ENCODE measurements at regions not wholly inside any gene's neighbourhood (a gene's known extent, or its start where the extent isn't known, plus 50 kb on each side); places are given as distances from the start of the nearest gene placed in this dataset.

DNA sequence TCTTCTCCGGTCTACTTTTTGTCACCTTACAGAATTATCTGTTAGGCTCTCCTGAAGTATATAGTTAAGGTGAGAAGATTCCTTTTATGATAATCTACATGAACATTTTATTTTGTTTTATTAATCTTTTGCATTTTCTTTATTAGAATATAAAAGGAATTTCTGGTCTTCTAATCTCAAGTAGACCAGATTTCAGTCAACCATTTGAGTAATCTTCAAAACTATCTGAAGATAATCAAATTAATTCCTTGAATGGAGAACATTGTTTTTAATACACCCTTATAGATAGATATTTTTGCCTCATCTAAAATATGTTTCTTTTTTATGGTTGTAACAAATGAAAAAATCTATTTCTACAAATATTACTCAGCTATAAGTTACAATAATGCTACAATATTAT, 381.7 kb upstream of the PCDH20 start:
- TF ChIP-seq, protein P1, sequence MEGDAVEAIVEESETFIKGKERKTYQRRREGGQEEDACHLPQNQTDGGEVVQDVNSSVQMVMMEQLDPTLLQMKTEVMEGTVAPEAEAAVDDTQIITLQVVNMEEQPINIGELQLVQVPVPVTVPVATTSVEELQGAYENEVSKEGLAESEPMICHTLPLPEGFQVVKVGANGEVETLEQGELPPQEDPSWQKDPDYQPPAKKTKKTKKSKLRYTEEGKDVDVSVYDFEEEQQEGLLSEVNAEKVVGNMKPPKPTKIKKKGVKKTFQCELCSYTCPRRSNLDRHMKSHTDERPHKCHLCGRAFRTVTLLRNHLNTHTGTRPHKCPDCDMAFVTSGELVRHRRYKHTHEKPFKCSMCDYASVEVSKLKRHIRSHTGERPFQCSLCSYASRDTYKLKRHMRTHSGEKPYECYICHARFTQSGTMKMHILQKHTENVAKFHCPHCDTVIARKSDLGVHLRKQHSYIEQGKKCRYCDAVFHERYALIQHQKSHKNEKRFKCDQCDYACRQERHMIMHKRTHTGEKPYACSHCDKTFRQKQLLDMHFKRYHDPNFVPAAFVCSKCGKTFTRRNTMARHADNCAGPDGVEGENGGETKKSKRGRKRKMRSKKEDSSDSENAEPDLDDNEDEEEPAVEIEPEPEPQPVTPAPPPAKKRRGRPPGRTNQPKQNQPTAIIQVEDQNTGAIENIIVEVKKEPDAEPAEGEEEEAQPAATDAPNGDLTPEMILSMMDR (IDR thresholded peaks at IDR 0.05; ENCODE audit: low read length): no peak
- no peak for TF ChIP-seq EZH2 (optimal IDR thresholded peaks at IDR 0.05; ENCODE audit: low read depth, low read length)

Data from MM.1S (cell line).